Erythroblast (primary cell): ENCODE measurements at regions not wholly inside any gene's neighbourhood (a gene's known extent, or its start where the extent isn't known, plus 50 kb on each side); places are given as distances from the start of the nearest gene placed in this dataset.

Source experiments
- DNase-seq, 2 experiments: peaks; one replicate each; lab custom pipeline; 2025; lab: John Stamatoyannopoulos, UW
- GATA1 ChIP-seq: IDR thresholded peaks from 2 replicates; pipeline ENCODE4 v1.6.1; 2011; ENCODE audit warnings: low read depth, mild to moderate bottlenecking, control low read depth, low read length, moderate library complexity
- POLR2A ChIP-seq: IDR thresholded peaks from 2 replicates; pipeline ENCODE4 v1.6.1; 2011; ENCODE audit warnings: mild to moderate bottlenecking, low read length

DNA sequence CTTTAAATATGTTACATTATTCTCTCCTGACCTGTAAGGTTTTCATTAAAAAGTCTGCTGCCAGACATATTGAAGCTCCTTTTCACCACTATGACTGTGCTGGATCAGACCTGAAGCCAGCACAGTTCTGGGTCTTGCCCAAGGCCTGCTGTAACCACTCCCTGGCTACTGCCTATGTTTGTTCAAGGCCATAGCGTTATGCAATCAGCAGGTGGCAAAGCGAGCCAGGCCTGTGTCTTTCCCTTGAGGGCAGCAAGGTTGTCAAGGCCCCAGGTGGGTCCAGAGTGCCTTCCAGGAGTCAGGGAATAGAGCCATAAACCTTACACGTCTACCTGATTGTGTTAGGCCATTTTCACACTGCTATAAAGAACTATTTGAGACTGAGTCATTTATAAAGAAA lies 496.8 kb upstream of the PCDH9 start:
- TF ChIP-seq POLR2A = no peak
- no peak for TF ChIP-seq GATA1
- no peak for DNase-seq

DNA sequence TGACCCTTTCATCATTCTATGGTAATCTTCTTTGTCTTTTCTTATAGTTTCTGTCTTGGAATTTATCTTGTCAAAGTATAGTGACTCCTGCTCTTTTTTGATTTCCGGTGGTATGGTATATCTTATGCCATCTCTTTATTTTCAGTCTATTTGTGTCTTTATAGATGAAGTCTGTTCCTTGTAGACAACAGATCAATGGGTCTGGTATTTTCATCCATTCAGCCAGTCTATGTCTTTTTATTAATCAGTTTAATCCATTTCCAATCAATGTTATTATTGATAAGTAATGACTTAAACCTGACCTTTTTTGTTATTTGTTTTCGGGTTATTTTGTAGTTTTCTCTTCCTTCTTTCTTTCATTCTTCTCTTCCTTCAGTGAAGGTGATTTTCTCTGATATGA lies 495.9 kb upstream of the PCDH9 start:
- DNase-seq = no peak
- TF ChIP-seq GATA1 (no peak), POLR2A (no peak)

DNA sequence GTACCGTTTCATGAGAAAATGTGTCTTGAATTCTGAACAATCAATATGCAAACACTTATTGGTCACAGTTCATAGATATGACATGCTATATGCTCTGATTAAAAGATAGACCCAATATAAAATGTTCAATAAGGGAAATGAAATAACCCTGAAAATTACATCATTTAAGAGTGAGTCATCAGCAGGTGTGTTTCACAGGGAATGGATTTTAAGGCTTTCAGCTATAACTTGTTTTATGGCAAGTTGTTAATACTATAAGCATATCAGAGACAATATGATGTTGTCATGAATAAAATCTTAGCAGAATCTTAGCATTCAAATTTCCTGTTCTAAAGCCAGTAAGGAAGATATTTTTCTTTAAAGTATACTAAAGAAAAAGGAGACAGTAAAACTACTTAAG lies 483.4 kb upstream of the PCDH9 start:
- no peak for TF ChIP-seq POLR2A
- DNase-seq = no peak

DNA sequence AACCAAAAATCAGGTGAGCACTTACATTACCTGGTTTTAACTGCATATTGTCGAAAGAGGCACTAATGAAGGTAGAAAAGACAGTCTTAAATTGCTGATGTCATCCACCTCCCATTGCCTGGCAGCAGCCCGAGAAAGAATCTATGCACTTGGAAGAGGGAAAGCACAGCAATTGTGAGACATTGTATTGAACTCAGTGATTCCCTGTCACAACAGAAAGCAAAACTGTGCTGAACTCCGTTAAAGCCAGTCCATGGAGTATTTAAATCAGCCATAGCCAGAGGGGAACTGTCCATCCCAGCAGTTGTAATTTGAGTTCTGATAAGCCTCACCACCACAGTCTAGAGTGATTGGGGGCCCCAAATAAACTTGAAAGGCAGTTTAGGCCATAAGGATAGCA lies 466.6 kb upstream of the PCDH9 start:
- TF ChIP-seq POLR2A (no peak), GATA1 (no peak)
- no peak for DNase-seq

DNA sequence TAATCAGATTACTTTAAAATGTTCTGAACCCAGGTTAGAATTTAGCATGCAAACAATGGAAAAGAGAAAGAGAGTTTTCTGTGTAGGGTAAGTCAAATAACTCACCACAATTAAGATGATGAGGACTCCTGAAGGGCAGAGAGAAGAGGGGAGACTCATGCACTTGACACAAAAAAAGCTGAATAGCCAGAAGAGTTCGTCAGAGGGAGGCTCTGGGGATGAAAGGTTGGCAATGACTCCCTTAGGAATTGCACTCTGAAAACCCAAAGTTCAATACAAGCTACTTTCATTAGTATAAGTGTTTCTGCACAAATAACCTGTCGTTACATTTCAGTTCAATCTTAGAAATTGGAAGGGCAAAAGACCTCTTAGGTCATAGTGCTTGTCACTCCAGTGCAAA lies 434.4 kb upstream of the PCDH9 start:
- no peak for DNase-seq
- TF ChIP-seq POLR2A (no peak), GATA1 (no peak)

DNA sequence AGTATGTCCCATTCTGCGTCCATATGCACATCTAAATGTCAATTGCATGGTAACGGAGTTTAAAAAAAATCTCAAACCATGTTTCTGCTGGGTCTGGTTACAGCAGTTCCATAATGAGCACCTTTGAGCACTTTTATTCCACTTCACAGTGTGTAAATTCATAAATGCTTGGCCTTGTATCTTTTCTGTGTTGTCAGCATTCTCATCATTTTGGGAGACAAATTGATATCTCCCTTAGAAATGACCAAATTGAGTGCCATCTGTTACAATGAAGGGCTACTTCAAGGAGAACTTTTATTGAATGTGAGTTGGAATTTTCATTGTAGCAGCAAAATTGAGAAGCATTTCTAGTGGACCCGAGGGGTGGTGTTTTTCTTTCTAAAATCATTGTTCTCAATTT lies 432.9 kb upstream of the PCDH9 start:
- no peak for DNase-seq
- TF ChIP-seq GATA1 = no peak
- TF ChIP-seq POLR2A = no peak

DNA sequence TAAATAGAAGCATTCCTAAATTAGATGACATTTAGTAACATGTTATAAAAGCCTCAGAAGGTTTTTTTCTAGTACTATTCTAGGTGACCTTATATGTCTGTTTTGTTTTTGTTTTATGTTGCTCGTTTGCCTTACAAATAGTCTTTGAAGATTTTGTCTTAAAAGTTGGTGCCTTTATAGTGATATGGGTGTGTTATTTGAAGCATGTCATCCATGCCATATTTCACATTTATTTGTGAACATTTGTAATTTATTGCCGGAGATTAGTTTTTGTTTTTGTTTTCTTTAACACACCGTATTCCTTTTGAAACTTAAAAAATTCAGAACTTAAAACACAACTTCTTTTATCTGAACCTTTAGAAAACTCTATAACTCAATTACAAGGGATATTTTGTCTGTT lies 422.8 kb upstream of the PCDH9 start:
- TF ChIP-seq POLR2A = no peak
- TF ChIP-seq GATA1 = no peak
- DNase-seq = no peak

DNA sequence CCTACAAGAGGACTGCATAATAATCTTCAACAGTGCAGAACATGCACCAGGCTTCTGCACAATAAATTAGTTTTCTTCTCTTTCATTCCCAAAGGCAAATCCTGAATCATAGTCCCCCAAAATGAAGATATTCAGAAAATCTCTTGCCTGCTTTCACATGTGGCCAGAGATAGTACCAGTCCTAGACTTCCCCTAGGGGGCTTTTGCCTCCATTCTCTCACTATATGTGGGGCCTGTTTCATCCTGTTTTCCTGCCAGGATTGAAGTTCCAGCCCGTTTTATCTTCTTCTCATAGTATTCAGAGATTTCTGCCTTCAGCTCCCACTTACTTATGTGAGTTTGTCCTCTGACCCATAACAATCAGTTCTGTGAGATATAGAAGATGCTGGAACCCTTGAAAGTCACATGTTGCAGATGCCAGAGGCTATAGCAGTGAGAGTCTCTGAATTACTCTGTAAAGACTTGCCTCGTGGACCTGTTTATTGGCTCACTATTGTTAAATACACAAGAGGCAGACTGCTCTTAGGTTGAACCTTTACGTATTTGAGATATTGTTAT lies 421.9 kb upstream of the PCDH9 start:
- TF ChIP-seq POLR2A (no peak), GATA1 (no peak)
- no peak for DNase-seq

DNA sequence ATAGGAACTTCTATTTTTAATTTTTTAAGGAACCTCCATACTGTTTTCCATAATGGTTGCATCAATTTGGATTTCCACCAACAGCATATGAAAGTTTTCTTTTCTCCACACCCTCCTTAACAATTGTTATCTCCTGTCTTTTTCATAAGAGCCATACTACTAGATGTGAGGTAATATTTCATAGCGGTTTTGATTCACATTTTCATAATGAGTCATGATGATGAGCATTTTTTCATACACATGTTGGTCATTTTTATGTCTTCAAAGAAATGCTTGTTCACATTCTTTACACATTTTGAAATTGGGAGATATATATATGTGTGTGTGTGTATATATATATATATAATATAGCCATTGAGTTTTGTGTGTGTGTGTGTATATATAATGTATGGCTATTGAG lies 420.3 kb upstream of the PCDH9 start:
- TF ChIP-seq GATA1 (no peak), POLR2A (no peak)
- no peak for DNase-seq

DNA sequence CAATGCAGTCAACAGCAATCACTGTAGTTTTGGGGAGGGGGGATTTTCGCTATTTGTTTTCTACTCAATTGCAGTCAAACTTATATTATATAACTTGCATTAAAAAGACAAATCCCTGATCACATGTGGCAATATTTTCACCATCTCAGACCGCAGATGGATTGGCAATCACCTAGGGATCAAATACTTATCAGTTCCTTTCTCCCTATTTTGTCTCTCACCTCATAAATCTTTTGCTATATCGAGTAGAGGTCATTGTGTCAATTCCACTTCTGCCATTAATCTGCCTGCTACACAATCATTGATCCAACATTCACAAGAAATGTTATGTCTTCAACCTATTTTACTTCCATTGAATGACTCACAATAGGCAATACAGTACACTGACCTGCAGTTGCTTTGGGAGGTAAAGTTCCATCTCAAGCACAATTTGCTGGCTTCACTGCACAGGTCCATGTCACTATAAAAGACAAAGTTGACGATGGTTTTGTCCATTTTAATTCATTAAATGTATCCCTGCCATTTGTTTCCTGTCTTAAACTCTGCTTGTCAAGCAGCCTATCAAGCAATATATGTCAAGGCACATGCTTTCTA lies 415.8 kb upstream of the PCDH9 start:
- no peak for TF ChIP-seq GATA1
- no peak for TF ChIP-seq POLR2A
- DNase-seq = no peak

DNA sequence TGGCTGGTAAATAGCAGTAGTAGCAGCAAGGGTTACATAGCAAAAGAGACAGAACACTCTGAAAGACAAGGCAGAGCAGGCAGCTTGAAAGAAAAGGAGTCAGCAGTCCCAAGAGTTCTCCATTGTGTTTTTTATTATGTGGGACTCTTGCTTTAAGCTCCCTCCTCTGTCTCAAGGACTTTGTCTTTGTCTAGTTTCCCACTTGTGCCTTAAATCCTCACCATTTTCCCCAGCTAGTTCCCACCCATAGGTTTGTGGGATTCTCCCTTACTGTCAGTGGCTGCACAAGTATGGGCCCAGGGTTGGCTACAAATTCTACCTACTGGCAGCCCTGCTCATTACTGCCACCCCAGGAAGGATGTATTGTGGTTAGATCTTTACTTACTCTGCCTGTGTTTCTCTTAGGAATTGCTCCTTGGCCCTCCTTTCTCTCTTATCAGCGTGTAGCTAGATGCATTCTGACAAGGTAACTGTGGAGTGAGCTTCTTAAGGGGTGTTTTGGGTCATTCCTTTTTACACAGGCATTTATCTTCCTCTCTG lies 413.4 kb upstream of the PCDH9 start:
- no peak for DNase-seq

DNA sequence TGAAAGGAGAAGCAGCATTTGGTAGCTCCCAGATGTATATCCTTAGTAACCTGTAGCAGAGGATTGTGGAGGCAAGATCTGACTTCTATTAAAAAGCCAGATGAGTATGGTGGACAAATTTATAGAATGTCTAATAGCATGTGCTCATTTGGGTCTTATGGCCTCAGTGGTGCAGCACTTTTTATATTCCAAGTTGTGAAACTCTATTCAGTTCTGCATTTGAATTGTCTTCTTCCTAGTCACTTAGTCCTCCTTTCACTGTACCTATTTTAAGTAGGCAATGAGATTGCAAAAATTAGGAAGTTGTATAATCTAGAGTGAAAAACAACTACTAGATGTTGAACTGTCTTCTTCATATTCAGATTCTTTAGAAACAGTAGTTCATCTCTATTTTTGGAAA lies 412.5 kb upstream of the PCDH9 start:
- no peak for TF ChIP-seq GATA1
- TF ChIP-seq POLR2A = no peak
- DNase-seq = no peak

More for the DNA sequence above, 413.4 kb upstream of the PCDH9 start:
- TF ChIP-seq GATA1 = no peak
- no peak for TF ChIP-seq POLR2A

DNA sequence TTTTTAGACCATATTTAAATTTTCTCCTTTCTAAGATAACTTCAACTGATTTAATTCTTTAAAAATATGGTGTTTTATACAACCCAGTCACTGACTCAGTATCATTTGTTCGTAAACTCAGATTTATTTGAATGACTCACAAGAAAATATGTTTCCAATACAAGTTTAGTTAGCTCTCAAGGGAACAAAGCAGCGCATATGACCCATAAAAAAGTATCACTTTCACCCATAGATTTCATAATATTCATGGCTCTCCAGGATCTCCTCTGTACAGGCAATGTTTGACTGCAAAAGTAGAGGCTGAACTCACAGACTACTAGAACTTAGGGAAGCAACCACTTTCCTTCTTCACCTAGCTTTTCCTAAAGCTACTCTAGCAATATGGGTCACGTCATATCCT lies 405.6 kb upstream of the PCDH9 start:
- DNase-seq = no peak
- no peak for TF ChIP-seq GATA1
- no peak for TF ChIP-seq POLR2A

DNA sequence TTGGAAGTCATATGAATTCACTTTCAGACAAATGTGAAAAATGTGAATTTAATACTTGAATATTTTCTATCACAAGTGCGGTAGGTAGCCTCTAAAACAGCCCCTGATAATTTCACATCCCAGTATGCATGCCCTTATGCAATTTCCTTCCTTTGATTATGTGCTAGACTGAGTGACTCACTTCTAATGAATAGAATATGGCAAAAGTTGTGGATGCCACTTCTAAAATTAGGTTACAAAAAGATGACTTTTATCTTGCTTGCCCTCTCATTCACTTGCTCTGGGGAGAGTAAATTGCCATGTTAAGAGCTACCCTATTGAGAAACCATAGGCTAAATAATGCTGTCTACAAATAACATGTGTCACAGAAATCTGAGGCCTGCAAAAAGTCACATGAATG lies 402.5 kb upstream of the PCDH9 start:
- no peak for DNase-seq
- no peak for TF ChIP-seq POLR2A

DNA sequence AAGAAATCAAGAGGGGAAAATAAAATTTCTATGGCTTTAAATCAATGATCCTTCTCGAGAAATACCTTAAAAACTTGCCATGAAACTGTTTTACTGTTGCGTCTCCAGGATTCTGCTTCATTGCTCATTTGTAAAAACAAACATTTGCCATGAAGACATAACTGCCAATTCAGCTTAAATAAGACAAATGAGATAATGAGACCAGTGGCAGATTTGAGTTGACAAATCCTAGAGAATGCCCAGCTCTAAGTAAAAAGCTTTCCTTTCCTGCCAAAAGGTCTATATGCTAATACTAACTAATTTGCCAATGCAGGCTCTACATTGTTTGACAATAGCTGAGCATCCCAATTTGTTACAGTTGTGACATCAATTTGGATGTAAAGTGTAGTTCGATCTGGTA lies 400.5 kb upstream of the PCDH9 start:
- no peak for DNase-seq
- no peak for TF ChIP-seq POLR2A
- TF ChIP-seq GATA1 = no peak
